H1 (cell line): ENCODE measurements at regions not wholly inside any gene's neighbourhood (a gene's known extent, or its start where the extent isn't known, plus 50 kb on each side); places are given as distances from the start of the nearest gene placed in this dataset.

Experiments
- EZH2 ChIP-seq: fragments of 200-600 bp; sonication (generic); IDR thresholded peaks from 2 replicates; pipeline ENCODE4 v1.7.1; 2012; ENCODE audit warnings: low read depth, mild to moderate bottlenecking, moderate library complexity, low read length, inconsistent platforms; ENCODE audit not compliant: severe bottlenecking
- HDAC2 ChIP-seq, 2 experiments: fragments of 300-600 bp in 1 of 2; sonication (generic) in 1 of 2; IDR thresholded peaks; 2 replicates each; pipeline ENCODE4 v1.6.1; 2011 to 2012; ENCODE audit warnings: low read depth in 2 of 2, low read length in 2 of 2, mild to moderate bottlenecking in 2 of 2, moderate library complexity in 2 of 2, borderline replicate concordance in 1 of 2, inconsistent platforms in 1 of 2
- RFX5 ChIP-seq: IDR thresholded peaks from 2 replicates; pipeline ENCODE4 v1.6.1; 2011; ENCODE audit warnings: low read depth, low read length, improper control_type of control experiment, borderline replicate concordance

DNA sequence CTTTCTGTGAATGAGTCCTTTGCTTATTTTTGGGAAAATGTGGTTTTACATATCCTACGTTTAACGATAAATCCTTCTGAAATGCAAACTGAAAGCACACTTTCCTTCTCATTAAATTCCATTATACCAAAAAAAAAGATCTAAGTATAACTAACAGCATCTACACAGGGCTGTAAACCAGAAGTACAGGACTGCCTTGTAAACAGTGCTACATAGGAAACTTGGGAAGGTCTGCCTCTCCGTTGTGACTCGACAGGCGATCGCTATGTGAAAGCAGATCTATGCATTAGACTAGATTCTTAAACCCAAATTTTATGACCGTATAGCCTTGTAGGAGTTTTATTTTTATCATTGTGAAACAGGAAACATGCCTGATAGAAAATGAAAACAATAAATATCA is 690.5 kb downstream of the ARHGAP15 start (continued):
- no peak for TF ChIP-seq RFX5
- TF ChIP-seq EZH2: no peak
- no peak for TF ChIP-seq HDAC2 (IDR thresholded peaks at IDR 0.05; ENCODE audit: borderline replicate concordance in 1 of 2, low read depth in 2 of 2, low read length in 2 of 2)
